OCI-LY7 (cell line): ENCODE measurements at regions not wholly inside any gene's neighbourhood (a gene's known extent, or its start where the extent isn't known, plus 50 kb on each side); places are given as distances from the start of the nearest gene placed in this dataset.

Source experiments
- CTCF ChIP-seq: fragments of 200-600 bp; sonication (generic); conservative IDR thresholded peaks from 2 replicates; pipeline ENCODE4 v1.5.1; 2014; ENCODE audit warnings: mild to moderate bottlenecking, antibody characterized with exemption, low read length, moderate library complexity, mixed read lengths
- EZH2phosphoT487 ChIP-seq: fragments of 200-600 bp; sonication (generic); IDR thresholded peaks from 2 replicates; pipeline ENCODE4 v1.6.1; 2018; ENCODE audit warnings: low read depth, borderline replicate concordance, mild to moderate bottlenecking, mixed run types, antibody characterized with exemption, low read length, moderate library complexity, mixed read lengths

- TF ChIP-seq CTCF (no peak), EZH2phosphoT487 (no peak)
These were observed 210.3 kb downstream of the UBE2E3 start for GRCh38 chr2:181190711-181191110.
